ENCODE measurements at regions not wholly inside any gene's neighbourhood (a gene's known extent, or its start where the extent isn't known, plus 50 kb on each side); places are given as distances from the start of the nearest gene placed in this dataset.

DNA sequence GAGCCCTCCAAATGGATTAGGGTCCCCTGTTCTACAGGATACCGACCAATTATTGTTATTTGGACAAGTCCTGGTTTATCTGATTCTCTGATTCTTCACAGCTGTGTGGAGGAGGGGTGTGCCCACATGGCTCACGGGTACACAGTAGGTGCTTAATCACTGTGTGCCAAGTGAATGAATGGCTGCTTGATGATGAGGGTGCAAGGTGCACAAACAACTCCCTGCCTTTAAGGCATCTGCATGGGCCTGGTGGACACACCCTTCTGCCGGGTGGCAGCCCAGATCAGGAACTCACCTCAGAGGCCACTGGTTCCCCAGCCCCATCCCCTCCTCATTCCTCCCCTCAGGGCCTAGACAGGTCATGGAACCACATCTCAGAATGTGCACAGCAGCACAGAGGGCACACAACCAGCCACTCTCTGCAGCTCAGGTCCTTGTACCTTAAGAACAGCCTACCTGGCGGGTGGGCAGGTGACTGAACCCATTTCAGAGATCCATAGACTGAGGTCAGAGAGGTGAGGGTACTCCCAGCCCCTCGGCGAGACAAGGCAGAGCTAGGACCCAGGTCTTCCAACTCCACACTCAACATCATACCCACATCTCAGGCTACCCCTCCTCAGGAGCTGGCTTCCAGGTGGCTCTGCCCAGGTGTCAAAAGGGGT lies 50.3 kb downstream of the SHANK2 start:
- no peak for DNase-seq (ENCODE audit: low read depth, low spot score)
- no peaks in the 10 kb centered on the region for H3K27me3 ChIP-seq (ENCODE audit: control insufficient read depth, insufficient read depth, low read length)
- WGBS (ENCODE audit: insufficient coverage, insufficient read length): no CpG with 5 or more reads among the region's 6 CpGs
- H3K36me3 ChIP-seq (ENCODE audit: control insufficient read depth, insufficient read depth, low read length): no peaks in the 10 kb centered on the region
- no peak overlapping the region for H3K4me3 ChIP-seq (ENCODE audit: low read length)
- peaks cover 4% of the 10 kb centered on the region; the same call in 1 of the 2 replicates for H3K4me1 ChIP-seq (ENCODE audit: control insufficient read depth, insufficient read depth, low read length)
- H3K9me3 ChIP-seq (ENCODE audit: control insufficient read depth, insufficient read depth, low read length): no peaks in the 10 kb centered on the region
- H3K27ac ChIP-seq (ENCODE audit: low read length): no peak overlapping the region

DNA sequence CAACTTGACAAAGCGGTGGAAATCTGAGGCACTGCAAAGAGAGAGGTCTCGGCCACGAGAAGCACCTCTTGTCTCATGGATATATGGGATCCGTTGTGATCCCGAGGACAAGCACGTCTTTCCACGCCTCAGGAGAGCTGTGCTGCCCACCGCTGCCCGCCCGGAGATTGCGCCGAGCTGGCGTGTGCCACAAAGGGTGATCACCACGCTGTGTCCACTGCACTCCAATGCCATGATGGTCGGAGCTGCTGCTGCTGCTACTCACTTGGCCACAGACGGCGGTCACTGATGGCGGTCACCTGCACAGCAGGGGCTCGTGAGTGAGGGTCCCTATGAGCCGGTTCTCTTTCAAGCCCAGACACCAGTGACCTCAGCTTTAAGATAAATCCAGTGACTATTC lies 51.1 kb downstream of the SHANK2 start:
- no peaks in the 10 kb centered on the region for H3K36me3 ChIP-seq (ENCODE audit: control insufficient read depth, insufficient read depth, low read length)
- peaks cover 4% of the 10 kb centered on the region; the same call in 1 of the 2 replicates for H3K4me1 ChIP-seq (ENCODE audit: control insufficient read depth, insufficient read depth, low read length)
- H3K27ac ChIP-seq (ENCODE audit: low read length): no peak overlapping the region
- DNase-seq (ENCODE audit: low read depth, low spot score): no peak
- no peak overlapping the region for H3K4me3 ChIP-seq (ENCODE audit: low read length)
- WGBS (ENCODE audit: insufficient coverage, insufficient read length): no CpG with 5 or more reads among the region's 20 CpGs
- H3K27me3 ChIP-seq (ENCODE audit: control insufficient read depth, insufficient read depth, low read length): no peaks in the 10 kb centered on the region
- H3K9me3 ChIP-seq (ENCODE audit: control insufficient read depth, insufficient read depth, low read length): no peaks in the 10 kb centered on the region

DNA sequence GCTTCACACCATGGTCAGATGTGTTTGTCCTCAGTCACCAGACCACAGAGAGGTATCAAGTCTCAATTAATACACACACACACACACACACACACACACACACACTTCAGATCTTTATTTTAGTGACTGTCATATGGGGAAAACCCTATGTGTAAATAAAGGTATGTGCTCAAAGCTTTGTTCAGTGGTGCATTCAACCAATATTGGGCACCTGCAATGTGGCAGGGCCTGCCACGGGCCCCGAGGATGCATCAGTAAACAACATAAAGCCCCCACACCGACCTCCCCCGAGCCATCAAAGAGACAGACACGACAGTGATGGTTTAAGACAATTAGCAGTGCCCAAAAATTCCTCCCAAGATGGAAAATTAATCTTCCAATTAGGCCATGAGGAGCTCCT lies 51.6 kb downstream of the SHANK2 start:
- DNase-seq (ENCODE audit: low read depth, low spot score): no peak
- H3K27me3 ChIP-seq (ENCODE audit: control insufficient read depth, insufficient read depth, low read length): no peaks in the 10 kb centered on the region
- WGBS (ENCODE audit: insufficient coverage, insufficient read length): no CpG with 5 or more reads among the region's 5 CpGs
- H3K27ac ChIP-seq (ENCODE audit: low read length): no peak overlapping the region
- no peaks in the 10 kb centered on the region for H3K36me3 ChIP-seq (ENCODE audit: control insufficient read depth, insufficient read depth, low read length)
- no peaks in the 10 kb centered on the region for H3K9me3 ChIP-seq (ENCODE audit: control insufficient read depth, insufficient read depth, low read length)
- H3K4me1 ChIP-seq (ENCODE audit: control insufficient read depth, insufficient read depth, low read length): peaks cover 2% of the 10 kb centered on the region; the same call in 1 of the 2 replicates
- no peak overlapping the region for H3K4me3 ChIP-seq (ENCODE audit: low read length)

DNA sequence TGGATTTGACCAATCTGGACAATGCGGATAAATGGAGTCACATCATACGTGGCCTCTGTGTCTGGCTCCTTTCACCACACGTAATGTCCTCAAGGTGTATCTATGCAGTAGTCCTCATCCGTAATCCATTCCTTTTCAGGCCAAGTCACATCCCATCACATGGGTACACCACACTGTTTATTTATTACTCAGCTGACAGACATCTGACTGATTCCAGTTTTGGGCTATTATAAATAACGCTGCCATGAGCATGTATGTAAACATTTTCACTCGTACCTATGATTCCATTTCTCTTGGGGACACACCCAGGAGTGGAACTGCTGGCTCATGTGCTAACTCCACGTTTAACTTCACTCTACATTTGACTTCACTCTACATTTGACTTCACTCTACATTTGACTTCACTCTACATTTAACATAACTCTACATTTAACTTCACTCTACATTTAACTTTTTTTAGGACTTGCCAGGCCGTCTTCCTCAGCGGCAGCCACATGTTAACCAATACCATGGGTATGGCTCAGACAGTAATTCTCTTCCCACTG lies 52.1 kb downstream of the SHANK2 start:
- 100% methylated on average over 2 of the region's 9 CpGs for WGBS (ENCODE audit: insufficient coverage, insufficient read length)
- no peaks in the 10 kb centered on the region for H3K9me3 ChIP-seq (ENCODE audit: control insufficient read depth, insufficient read depth, low read length)
- DNase-seq (ENCODE audit: low read depth, low spot score): no peak

DNA sequence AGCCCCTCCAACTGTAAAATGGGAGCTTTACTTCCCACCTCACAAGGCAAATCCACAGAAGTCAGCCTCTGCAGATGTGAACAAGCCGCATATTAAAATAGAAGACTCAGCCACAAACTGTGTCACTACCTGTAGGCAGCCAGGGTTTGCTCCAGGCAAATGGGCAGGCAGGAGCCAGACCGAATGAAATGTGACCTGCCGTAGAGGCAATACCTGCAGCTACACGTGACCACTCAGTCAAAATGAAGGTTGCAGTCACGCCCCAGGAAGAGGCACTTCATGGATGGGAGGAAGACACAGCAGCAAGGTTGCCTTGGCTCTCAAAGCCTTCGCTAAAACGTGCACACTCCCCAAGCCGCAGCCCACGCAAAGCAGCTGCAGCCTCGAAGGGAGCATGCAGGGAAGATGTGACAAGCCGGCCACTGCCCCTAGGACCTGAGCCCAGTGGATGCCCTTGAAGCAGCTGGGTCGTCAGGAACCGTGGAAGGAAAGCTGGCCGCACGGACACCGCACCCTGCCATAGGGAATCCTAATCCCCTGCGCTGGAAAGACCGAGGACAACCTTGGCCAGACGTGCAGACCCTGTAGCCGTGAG lies 53.1 kb downstream of the SHANK2 start:
- Histone ChIP-seq H3K27ac (ENCODE audit: low read length) (no peak overlapping the region), H3K36me3 (ENCODE audit: control insufficient read depth, insufficient read depth, low read length) (no peaks in the 10 kb centered on the region), H3K4me1 (ENCODE audit: control insufficient read depth, insufficient read depth, low read length) (no peaks in the 10 kb centered on the region), H3K4me3 (ENCODE audit: low read length) (no peak overlapping the region), H3K27me3 (ENCODE audit: control insufficient read depth, insufficient read depth, low read length) (no peaks in the 10 kb centered on the region), H3K9me3 (ENCODE audit: control insufficient read depth, insufficient read depth, low read length) (no peaks in the 10 kb centered on the region)
- no peak for DNase-seq (ENCODE audit: low read depth, low spot score)
- no CpG with 5 or more reads among the region's 20 CpGs for WGBS (ENCODE audit: insufficient coverage, insufficient read length)

More for the DNA sequence above, 52.1 kb downstream of the SHANK2 start:
- no peaks in the 10 kb centered on the region for H3K36me3 ChIP-seq (ENCODE audit: control insufficient read depth, insufficient read depth, low read length)
- H3K27me3 ChIP-seq (ENCODE audit: control insufficient read depth, insufficient read depth, low read length): no peaks in the 10 kb centered on the region
- H3K27ac ChIP-seq (ENCODE audit: low read length): no peak overlapping the region
- peaks cover 2% of the 10 kb centered on the region; the same call in 1 of the 2 replicates for H3K4me1 ChIP-seq (ENCODE audit: control insufficient read depth, insufficient read depth, low read length)
- H3K4me3 ChIP-seq (ENCODE audit: low read length): no peak overlapping the region

DNA sequence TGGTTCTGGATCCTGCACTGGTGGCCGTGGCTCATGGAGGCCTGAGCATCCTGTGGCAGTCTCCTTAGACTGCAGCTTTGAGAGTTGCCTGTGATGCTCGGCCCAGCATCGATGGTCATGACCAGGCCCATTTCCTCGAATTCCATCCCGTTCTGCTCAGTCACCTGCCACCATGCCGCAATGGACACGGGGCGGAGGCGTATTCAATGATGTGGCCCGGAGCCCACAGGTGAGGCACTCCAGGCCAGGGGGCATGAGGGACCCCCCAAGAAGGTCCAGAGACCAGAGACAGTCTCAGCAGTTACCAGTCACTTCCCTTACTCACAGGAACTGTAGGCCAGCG lies 53.6 kb downstream of the SHANK2 start:
- no CpG with 5 or more reads among the region's 11 CpGs for WGBS (ENCODE audit: insufficient coverage, insufficient read length)
- H3K4me1 ChIP-seq (ENCODE audit: control insufficient read depth, insufficient read depth, low read length): no peaks in the 10 kb centered on the region
- H3K9me3 ChIP-seq (ENCODE audit: control insufficient read depth, insufficient read depth, low read length): no peaks in the 10 kb centered on the region
- no peaks in the 10 kb centered on the region for H3K36me3 ChIP-seq (ENCODE audit: control insufficient read depth, insufficient read depth, low read length)
- H3K4me3 ChIP-seq (ENCODE audit: low read length): no peak overlapping the region
- DNase-seq (ENCODE audit: low read depth, low spot score): no peak
- H3K27me3 ChIP-seq (ENCODE audit: control insufficient read depth, insufficient read depth, low read length): no peaks in the 10 kb centered on the region
- no peak overlapping the region for H3K27ac ChIP-seq (ENCODE audit: low read length)

DNA sequence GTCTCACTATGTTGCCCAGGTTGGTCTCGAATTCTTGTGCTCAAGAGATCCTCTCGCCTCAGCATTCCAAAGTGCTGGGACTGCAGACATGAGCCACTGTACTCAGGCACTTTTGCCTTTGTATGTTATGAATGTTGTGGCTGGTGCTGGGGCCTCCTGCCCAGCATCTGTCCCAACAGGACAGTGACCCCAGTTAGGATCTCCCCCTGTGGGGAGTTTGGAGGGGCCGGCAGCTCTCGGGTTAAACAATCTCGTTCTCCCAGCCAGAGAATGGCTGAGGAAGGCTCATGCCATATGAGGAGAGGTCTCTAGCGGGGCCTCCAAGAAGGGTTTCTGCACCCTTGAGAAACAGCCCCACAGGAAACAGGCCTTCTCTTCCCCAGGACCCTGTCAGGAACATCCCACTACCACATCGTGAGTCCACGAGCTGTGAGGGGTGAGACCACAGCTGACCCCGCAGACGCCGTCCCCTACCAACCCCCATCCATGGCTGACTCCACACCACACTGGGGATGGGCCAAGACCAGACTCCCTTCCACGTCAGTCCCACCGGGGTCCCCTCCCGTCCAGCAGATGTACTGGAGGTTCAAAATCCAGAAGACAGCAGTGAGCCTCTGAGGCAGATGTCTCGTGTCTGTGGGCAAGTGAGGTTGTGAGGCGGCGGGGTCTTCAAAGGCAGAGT lies 54.1 kb downstream of the SHANK2 start:
- Histone ChIP-seq H3K27ac (ENCODE audit: low read length) (no peak overlapping the region), H3K27me3 (ENCODE audit: control insufficient read depth, insufficient read depth, low read length) (no peaks in the 10 kb centered on the region), H3K4me1 (ENCODE audit: control insufficient read depth, insufficient read depth, low read length) (no peaks in the 10 kb centered on the region), H3K4me3 (ENCODE audit: low read length) (no peak overlapping the region), H3K36me3 (ENCODE audit: control insufficient read depth, insufficient read depth, low read length) (no peaks in the 10 kb centered on the region), H3K9me3 (ENCODE audit: control insufficient read depth, insufficient read depth, low read length) (no peaks in the 10 kb centered on the region)
- no CpG with 5 or more reads among the region's 17 CpGs for WGBS (ENCODE audit: insufficient coverage, insufficient read length)
- no peak for DNase-seq (ENCODE audit: low read depth, low spot score)

DNA sequence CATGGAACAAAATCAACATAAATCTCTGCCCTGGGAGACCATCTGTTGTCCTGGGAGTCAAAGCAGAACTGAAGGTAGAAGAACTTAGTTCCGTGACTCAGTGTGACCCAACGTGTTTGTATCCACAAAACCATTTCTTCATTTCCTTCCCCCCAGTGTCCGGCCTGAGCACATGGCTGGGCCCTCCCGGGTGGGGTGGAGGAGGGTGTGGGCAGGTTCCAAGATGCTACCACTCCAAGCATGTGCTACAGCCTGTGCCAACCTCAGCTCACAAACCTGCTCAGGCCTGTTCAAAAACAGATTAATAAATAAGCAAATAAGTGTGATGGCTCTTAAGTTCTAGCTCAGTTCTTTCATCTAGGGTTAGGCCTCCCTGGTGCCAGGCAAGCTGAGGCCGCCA lies 55.3 kb downstream of the SHANK2 start:
- Histone ChIP-seq H3K4me1 (ENCODE audit: control insufficient read depth, insufficient read depth, low read length) (no peaks in the 10 kb centered on the region), H3K4me3 (ENCODE audit: low read length) (no peak overlapping the region), H3K27me3 (ENCODE audit: control insufficient read depth, insufficient read depth, low read length) (no peaks in the 10 kb centered on the region), H3K36me3 (ENCODE audit: control insufficient read depth, insufficient read depth, low read length) (no peaks in the 10 kb centered on the region), H3K9me3 (ENCODE audit: control insufficient read depth, insufficient read depth, low read length) (no peaks in the 10 kb centered on the region), H3K27ac (ENCODE audit: low read length) (no peak overlapping the region)
- WGBS (ENCODE audit: insufficient coverage, insufficient read length): no CpG with 5 or more reads among the region's 5 CpGs
- no peak for DNase-seq (ENCODE audit: low read depth, low spot score)

DNA sequence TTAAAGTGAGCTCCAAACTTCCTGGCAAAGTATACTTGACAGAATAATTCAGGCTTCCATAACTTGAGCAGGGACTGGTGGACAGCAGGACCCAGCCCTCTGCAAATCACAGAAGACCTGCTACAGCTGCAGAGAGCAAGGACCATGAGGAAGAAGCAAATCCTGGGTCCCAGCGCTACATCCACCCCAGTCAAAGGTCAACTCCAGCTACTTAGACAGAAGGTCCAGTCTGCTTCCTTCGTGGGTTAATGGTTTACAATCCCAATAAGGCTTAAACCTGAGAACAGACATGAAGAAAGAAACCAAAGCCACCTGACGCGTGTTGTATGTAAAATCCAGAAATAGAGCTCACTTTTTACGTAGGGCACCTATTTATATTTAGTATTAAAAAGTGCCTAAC lies 57.7 kb downstream of the SHANK2 start:
- no peaks in the 10 kb centered on the region for H3K9me3 ChIP-seq (ENCODE audit: control insufficient read depth, insufficient read depth, low read length)
- DNase-seq (ENCODE audit: low read depth, low spot score): no peak
- no CpG with 5 or more reads among the region's 5 CpGs for WGBS (ENCODE audit: insufficient coverage, insufficient read length)
- no peaks in the 10 kb centered on the region for H3K27me3 ChIP-seq (ENCODE audit: control insufficient read depth, insufficient read depth, low read length)
- H3K27ac ChIP-seq (ENCODE audit: low read length): no peak overlapping the region
- peaks cover 2% of the 10 kb centered on the region; the same call in 1 of the 2 replicates for H3K4me1 ChIP-seq (ENCODE audit: control insufficient read depth, insufficient read depth, low read length)
- no peak overlapping the region for H3K4me3 ChIP-seq (ENCODE audit: low read length)
- H3K36me3 ChIP-seq (ENCODE audit: control insufficient read depth, insufficient read depth, low read length): peaks cover 7% of the 10 kb centered on the region; the same call in 1 of the 2 replicates

DNA sequence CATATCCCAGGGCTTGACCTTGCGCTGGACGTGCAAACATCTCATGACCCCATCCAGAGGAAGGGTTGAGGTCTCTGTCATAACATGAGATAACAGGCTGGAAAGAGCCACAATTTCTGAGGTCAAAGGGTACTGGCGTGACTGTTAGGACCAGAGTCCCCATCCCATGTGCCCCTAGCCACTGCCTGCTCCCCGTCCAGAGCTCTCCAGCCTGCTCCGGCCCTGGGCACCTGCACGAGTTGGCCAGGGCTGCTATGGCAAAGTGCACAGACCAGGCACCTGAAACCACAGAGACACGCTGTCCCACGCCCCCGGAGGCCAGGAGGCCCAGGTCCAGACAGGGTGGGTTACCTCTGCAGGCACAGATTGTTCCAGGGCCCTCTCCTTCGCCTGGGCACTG lies 58.9 kb downstream of the SHANK2 start:
- DNase-seq (ENCODE audit: low read depth, low spot score): no peak
- Histone ChIP-seq H3K36me3 (ENCODE audit: control insufficient read depth, insufficient read depth, low read length) (peaks cover 7% of the 10 kb centered on the region; the same call in 1 of the 2 replicates), H3K27me3 (ENCODE audit: control insufficient read depth, insufficient read depth, low read length) (no peaks in the 10 kb centered on the region), H3K4me1 (ENCODE audit: control insufficient read depth, insufficient read depth, low read length) (peaks cover 3% of the 10 kb centered on the region; the same call in 1 of the 2 replicates), H3K27ac (ENCODE audit: low read length) (no peak overlapping the region), H3K4me3 (ENCODE audit: low read length) (no peak overlapping the region), H3K9me3 (ENCODE audit: control insufficient read depth, insufficient read depth, low read length) (no peaks in the 10 kb centered on the region)
- no CpG with 5 or more reads among the region's 10 CpGs for WGBS (ENCODE audit: insufficient coverage, insufficient read length)
